ENCODE measurements at regions not wholly inside any gene's neighbourhood (a gene's known extent, or its start where the extent isn't known, plus 50 kb on each side); places are given as distances from the start of the nearest gene placed in this dataset. TPM values are rescaled to one million over a fixed set of nuclear protein-coding genes. Genes with fewer than 3 reads are reported as not detected.

DNA sequence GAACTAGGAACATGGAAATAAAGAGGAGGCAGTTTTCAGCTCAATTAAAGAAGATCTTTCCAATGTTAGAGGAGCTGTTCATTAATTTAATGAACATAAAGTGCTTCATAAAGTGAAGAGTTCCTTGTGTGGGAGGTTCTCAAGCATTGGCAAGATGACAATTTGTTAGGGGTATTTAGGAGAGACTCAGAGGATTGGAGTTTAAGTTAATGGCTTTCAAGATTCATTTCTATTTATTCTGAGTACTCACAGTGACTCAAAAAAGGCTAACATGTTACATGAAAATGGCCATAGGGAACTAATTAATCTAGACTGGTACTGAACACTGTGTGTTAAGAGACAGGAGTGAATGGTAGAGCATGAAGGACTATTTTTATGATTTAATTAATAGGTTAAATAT, 55.4 kb upstream of the CDH12 start:
- POLR2A ChIA-PET = no interaction called here
- Mint-ChIP-seq H3K4me3 (no peak overlapping the region), H3K4me1 (no peaks in the 10 kb centered on the region), H3K27ac (no peak overlapping the region), H3K27me3 (no peaks in the 10 kb centered on the region), H3K9me3 (ENCODE audit: insufficient read depth) (peaks cover 3% of the 10 kb centered on the region)
- H3K27me3 ChIP-seq (replicated peaks in 1 of 4; ENCODE audit: control extremely low read depth in 1 of 4, control insufficient read depth in 3 of 4, insufficient read depth in 4 of 4, low read length in 3 of 4) = no peaks in the 10 kb centered on the region
- no peak overlapping the region for H2AFZ ChIP-seq (ENCODE audit: insufficient read depth, low read depth, low read length, poor library complexity, severe bottlenecking)
- H3K4me3 ChIP-seq (ENCODE audit: control extremely low read depth in 1 of 5, extremely low read depth in 1 of 5, insufficient read depth in 1 of 5, low read depth in 2 of 5, low read length in 4 of 5) = no peak overlapping the region
- no peaks in the 10 kb centered on the region for H3K9me3 ChIP-seq (ENCODE audit: control extremely low read depth in 1 of 3, control insufficient read depth in 2 of 3, insufficient read depth in 1 of 3, low read length in 2 of 3)
- no peaks in the 10 kb centered on the region for H4K20me1 ChIP-seq (ENCODE audit: control insufficient read depth, insufficient read depth, low read length, poor library complexity, severe bottlenecking)
- H3K4me2 ChIP-seq (replicated peaks; ENCODE audit: low read depth, low read length, poor library complexity, severe bottlenecking) = no peak overlapping the region
- no peak overlapping the region for H3K9ac ChIP-seq (ENCODE audit: low read length)
- TF ChIP-seq EZH2 (IDR thresholded peaks at IDR 0.05; ENCODE audit: borderline replicate concordance, insufficient read depth, low read depth, low read length, poor library complexity, severe bottlenecking) = no peak
- TF ChIP-seq, protein P1, sequence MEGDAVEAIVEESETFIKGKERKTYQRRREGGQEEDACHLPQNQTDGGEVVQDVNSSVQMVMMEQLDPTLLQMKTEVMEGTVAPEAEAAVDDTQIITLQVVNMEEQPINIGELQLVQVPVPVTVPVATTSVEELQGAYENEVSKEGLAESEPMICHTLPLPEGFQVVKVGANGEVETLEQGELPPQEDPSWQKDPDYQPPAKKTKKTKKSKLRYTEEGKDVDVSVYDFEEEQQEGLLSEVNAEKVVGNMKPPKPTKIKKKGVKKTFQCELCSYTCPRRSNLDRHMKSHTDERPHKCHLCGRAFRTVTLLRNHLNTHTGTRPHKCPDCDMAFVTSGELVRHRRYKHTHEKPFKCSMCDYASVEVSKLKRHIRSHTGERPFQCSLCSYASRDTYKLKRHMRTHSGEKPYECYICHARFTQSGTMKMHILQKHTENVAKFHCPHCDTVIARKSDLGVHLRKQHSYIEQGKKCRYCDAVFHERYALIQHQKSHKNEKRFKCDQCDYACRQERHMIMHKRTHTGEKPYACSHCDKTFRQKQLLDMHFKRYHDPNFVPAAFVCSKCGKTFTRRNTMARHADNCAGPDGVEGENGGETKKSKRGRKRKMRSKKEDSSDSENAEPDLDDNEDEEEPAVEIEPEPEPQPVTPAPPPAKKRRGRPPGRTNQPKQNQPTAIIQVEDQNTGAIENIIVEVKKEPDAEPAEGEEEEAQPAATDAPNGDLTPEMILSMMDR (IDR thresholded peaks at IDR 0.05) = no peak
- no peak for ATAC-seq (ENCODE audit: low read depth)
- H3K36me3 ChIP-seq (replicated peaks in 1 of 2; ENCODE audit: control extremely low read depth in 1 of 2, control insufficient read depth in 1 of 2, extremely low read depth in 1 of 2, insufficient read depth in 2 of 2, low read length in 1 of 2) = no peaks in the 10 kb centered on the region
- no peak overlapping the region for H3K27ac ChIP-seq (ENCODE audit: low read length in 2 of 2)
- H3K79me2 ChIP-seq (ENCODE audit: control insufficient read depth, insufficient read depth, low read length) = no peaks in the 10 kb centered on the region
- CTCF ChIA-PET = no interaction called here
- H3K4me1 ChIP-seq (ENCODE audit: control insufficient read depth in 2 of 2, insufficient read depth in 2 of 2, low read length in 2 of 2) = no peaks in the 10 kb centered on the region
- intact Hi-C loops (cut with micrococcal nuclease) = no loop called here
- DNase-seq = no peak

GRCh38 chr5:22908129-22908528, 55.0 kb upstream of the CDH12 start:
- WGBS (ENCODE audit: insufficient coverage) = no CpG with 5 or more reads among the region's 1 CpG
- intact Hi-C loops (cut with micrococcal nuclease) = no loop called here

More at GRCh38 chr5:22908129-22908528, 55.0 kb upstream of the CDH12 start:
- CTCF ChIA-PET = no interaction called here
- no peaks in the 10 kb centered on the region for H3K27me3 ChIP-seq (replicated peaks in 1 of 4; ENCODE audit: control extremely low read depth in 1 of 4, control insufficient read depth in 3 of 4, insufficient read depth in 4 of 4, low read length in 3 of 4)
- H3K9ac ChIP-seq (ENCODE audit: low read length) = no peak overlapping the region
- H3K27ac ChIP-seq (ENCODE audit: low read length in 2 of 2) = no peak overlapping the region
- Mint-ChIP-seq H3K27ac (no peak overlapping the region), H3K4me3 (no peak overlapping the region), H3K27me3 (no peaks in the 10 kb centered on the region), H3K4me1 (no peaks in the 10 kb centered on the region), H3K9me3 (ENCODE audit: insufficient read depth) (peaks cover 1% of the 10 kb centered on the region)
- H3K36me3 ChIP-seq (replicated peaks in 1 of 2; ENCODE audit: control extremely low read depth in 1 of 2, control insufficient read depth in 1 of 2, extremely low read depth in 1 of 2, insufficient read depth in 2 of 2, low read length in 1 of 2) = no peaks in the 10 kb centered on the region
- no peaks in the 10 kb centered on the region for H3K9me3 ChIP-seq (ENCODE audit: control extremely low read depth in 1 of 3, control insufficient read depth in 2 of 3, insufficient read depth in 1 of 3, low read length in 2 of 3)
- ATAC-seq (ENCODE audit: low read depth) (no peak), DNase-seq (no peak)
- POLR2A ChIA-PET = no interaction called here
- no peaks in the 10 kb centered on the region for H3K4me1 ChIP-seq (ENCODE audit: control insufficient read depth in 2 of 2, insufficient read depth in 2 of 2, low read length in 2 of 2)
- H3K4me2 ChIP-seq (replicated peaks; ENCODE audit: low read depth, low read length, poor library complexity, severe bottlenecking) = no peak overlapping the region
- no peaks in the 10 kb centered on the region for H4K20me1 ChIP-seq (ENCODE audit: control insufficient read depth, insufficient read depth, low read length, poor library complexity, severe bottlenecking)
- H3K79me2 ChIP-seq (ENCODE audit: control insufficient read depth, insufficient read depth, low read length) = no peaks in the 10 kb centered on the region
- TF ChIP-seq, protein P1 (IDR thresholded peaks at IDR 0.05) = no peak
- TF ChIP-seq EZH2 (IDR thresholded peaks at IDR 0.05; ENCODE audit: borderline replicate concordance, insufficient read depth, low read depth, low read length, poor library complexity, severe bottlenecking) = no peak
- no peak overlapping the region for H2AFZ ChIP-seq (ENCODE audit: insufficient read depth, low read depth, low read length, poor library complexity, severe bottlenecking)
- H3K4me3 ChIP-seq (ENCODE audit: control extremely low read depth in 1 of 5, extremely low read depth in 1 of 5, insufficient read depth in 1 of 5, low read depth in 2 of 5, low read length in 4 of 5) = no peak overlapping the region

Small RNA genes in the stretch of these regions (small RNA-seq; reads per million reads assigned to genes)
- not detected for gene RF00019 (ENCODE audit: insufficient read length, low read depth, low replicate concordance)
